H1 (cell line): ENCODE measurements at regions not wholly inside any gene's neighbourhood (a gene's known extent, or its start where the extent isn't known, plus 50 kb on each side); places are given as distances from the start of the nearest gene placed in this dataset.
"Not testable (repeated sequence)": the region's sequence is repeated elsewhere in the genome, so short reads cannot be mapped to it uniquely, and the experiment has no call there.

ENCODE experiments used
- CTCF ChIA-PET: fragments of 300-600 bp; sonication (Branson Sonifier 250); formaldehyde crosslinking; loops from one replicate; lab custom pipeline; 2021; ENCODE audit not compliant: partially characterized antibody; lab: Charles Lee
- POLR2A ChIA-PET: fragments of 300-600 bp; sonication (Branson Sonifier 250); formaldehyde crosslinking; loops from one replicate; lab custom pipeline; 2021; ENCODE audit warnings: inconsistent platforms; ENCODE audit not compliant: partially characterized antibody; lab: Charles Lee
- DNase-seq, 2 experiments: peaks; one replicate each; pipeline versions ENCODE4 v3.0.0 to v3.0.0-alpha.2; 2010 to 2022; ENCODE audit warnings: low spot score in 2 of 2, low read depth in 1 of 2, mixed read lengths in 1 of 2
- FAIRE-seq: peaks from 2 replicates; lab custom pipeline; 2011; peaks lifted over from hg19 to GRCh38; lab: Jason Lieb, UNC
- H2AFZ ChIP-seq: 2 replicates; pipeline ENCODE4 v1.8.1; 2012; ENCODE audit warnings: low read length, inconsistent platforms
- H2AK5ac ChIP-seq: 2 replicates; pipeline ENCODE4 v1.6.1; 2013; ENCODE audit warnings: low read depth, low read length
- H2BK120ac ChIP-seq: replicated peaks from 2 replicates; pipeline ENCODE3; 2013; ENCODE audit warnings: low read depth, low read length, inconsistent platforms
- H2BK12ac ChIP-seq: 2 replicates; pipeline ENCODE4 v1.6.1; 2013; ENCODE audit warnings: low read depth, low read length
- H2BK15ac ChIP-seq: 2 replicates; pipeline ENCODE4 v1.6.1; 2013; ENCODE audit warnings: low read length
- H2BK20ac ChIP-seq: 2 replicates; pipeline ENCODE4 v1.6.1; 2013; ENCODE audit warnings: low read length
- H2BK5ac ChIP-seq: 2 replicates; pipeline ENCODE4 v1.6.1; 2013; ENCODE audit warnings: low read depth, low read length
- H3K14ac ChIP-seq: 2 replicates; pipeline ENCODE4 v1.6.1; 2013; ENCODE audit warnings: inconsistent platforms; ENCODE audit not compliant: insufficient read length
- H3K18ac ChIP-seq: 2 replicates; pipeline ENCODE4 v1.6.1; 2013; ENCODE audit warnings: low read length; ENCODE audit errors: extremely low read depth
- H3K23ac ChIP-seq: 2 replicates; pipeline ENCODE4 v1.6.1; 2013; ENCODE audit warnings: inconsistent platforms; ENCODE audit not compliant: insufficient read length
- H3K23me2 ChIP-seq: 2 replicates; pipeline ENCODE4 v1.6.1; 2013; ENCODE audit warnings: low read depth, low read length
- H3K27ac ChIP-seq: 2 replicates; pipeline ENCODE4 v1.6.1; 2011; ENCODE audit warnings: low read depth, low read length, inconsistent platforms
- H3K27me3 ChIP-seq, 4 experiments: replicated peaks in 1 of 4; 1 replicate in 1 of 4; 2 replicates in 3 of 4; pipeline versions ENCODE4 v1.6.1 to v1.8.1; 2011 to 2013; ENCODE audit warnings: low read length in 3 of 4, mild to moderate bottlenecking in 3 of 4, inconsistent platforms in 2 of 4, mixed read lengths in 2 of 4, moderate library complexity in 1 of 4; ENCODE audit not compliant: control insufficient read depth in 3 of 4, insufficient read depth in 3 of 4; ENCODE audit errors: extremely low read depth in 1 of 4
- H3K36me3 ChIP-seq, 4 experiments: 2 replicates each; pipeline versions ENCODE4 v1.6.1 to v1.8.1; 2011 to 2013; ENCODE audit warnings: mild to moderate bottlenecking in 4 of 4, low read length in 3 of 4, moderate library complexity in 2 of 4, control low read depth in 1 of 4, inconsistent platforms in 1 of 4; ENCODE audit not compliant: insufficient read depth in 4 of 4, control insufficient read depth in 2 of 4
- H3K4ac ChIP-seq: replicated peaks from 2 replicates; pipeline ENCODE3; 2013; ENCODE audit warnings: low read length, low read depth, mixed read lengths, inconsistent platforms; ENCODE audit not compliant: insufficient read length
- H3K4me1 ChIP-seq, 4 experiments: replicated peaks in 1 of 4; 1 replicate in 1 of 4; 2 replicates in 3 of 4; pipeline versions ENCODE4 v1.6.1 to v1.8.1; 2011 to 2013; ENCODE audit warnings: low read length in 3 of 4, inconsistent platforms in 2 of 4, mixed read lengths in 1 of 4; ENCODE audit not compliant: insufficient read depth in 4 of 4, control insufficient read depth in 3 of 4
- H3K4me2 ChIP-seq, 2 experiments: 2 replicates each; pipeline versions ENCODE4 v1.6.1 to v1.8.1; 2011 to 2013; ENCODE audit warnings: low read depth in 2 of 2, low read length in 2 of 2, control low read depth in 1 of 2, inconsistent platforms in 1 of 2, mild to moderate bottlenecking in 1 of 2; ENCODE audit not compliant: insufficient read depth in 1 of 2
- H3K4me3 ChIP-seq, 4 experiments: fragments of 200-600, 300-600 bp in 1 of 4; sonication (generic), shearing (Covaris generic), sonication (Bioruptor Twin) in 1 of 4; 2 replicates each; pipeline versions ENCODE4 v1.5.1 to v1.8.1; 2011 to 2016; ENCODE audit warnings: low read length in 4 of 4, low read depth in 3 of 4, control low read depth in 2 of 4, inconsistent platforms in 2 of 4, mild to moderate bottlenecking in 2 of 4, mixed read lengths in 1 of 4, moderate library complexity in 1 of 4; ENCODE audit not compliant: insufficient read depth in 2 of 4; ENCODE audit errors: extremely low read depth in 1 of 4
- H3K56ac ChIP-seq: replicated peaks from 2 replicates; pipeline ENCODE3; 2013; ENCODE audit warnings: low read depth, mild to moderate bottlenecking, mixed read lengths, low read length, inconsistent platforms; ENCODE audit not compliant: insufficient read length
- H3K79me1 ChIP-seq: 2 replicates; pipeline ENCODE4 v1.6.1; 2013; ENCODE audit warnings: low read depth, low read length, control low read depth
- H3K79me2 ChIP-seq, 2 experiments: 2 replicates each; pipeline versions ENCODE4 v1.6.1 to v1.8.1; 2012 to 2013; ENCODE audit warnings: low read length in 2 of 2, mild to moderate bottlenecking in 2 of 2, inconsistent platforms in 1 of 2; ENCODE audit not compliant: insufficient read depth in 2 of 2, control insufficient read depth in 1 of 2
- H3K9ac ChIP-seq, 4 experiments: replicated peaks in 1 of 4; 1 replicate in 1 of 4; 2 replicates in 3 of 4; pipeline versions ENCODE4 v1.6.1 to v1.8.1; 2011 to 2013; ENCODE audit warnings: low read depth in 3 of 4, low read length in 3 of 4, control low read depth in 2 of 4, mild to moderate bottlenecking in 2 of 4, moderate library complexity in 2 of 4, inconsistent platforms in 1 of 4; ENCODE audit errors: extremely low read depth in 1 of 4
- H3K9me3 ChIP-seq, 2 experiments: 2 replicates each; pipeline versions ENCODE4 v1.6.1 to v1.8.1; 2012 to 2013; ENCODE audit warnings: mild to moderate bottlenecking in 2 of 2, moderate library complexity in 2 of 2, control low read depth in 1 of 2, inconsistent platforms in 1 of 2, low read depth in 1 of 2, low read length in 1 of 2, mixed read lengths in 1 of 2; ENCODE audit not compliant: insufficient read depth in 2 of 2
- H4K20me1 ChIP-seq, 2 experiments: replicated peaks in 1 of 2; 2 replicates each; pipeline versions ENCODE3 to v1.8.1; 2011 to 2013; ENCODE audit warnings: inconsistent platforms in 2 of 2, low read length in 2 of 2, mild to moderate bottlenecking in 1 of 2; ENCODE audit not compliant: insufficient read depth in 2 of 2, control insufficient read depth in 1 of 2
- H4K5ac ChIP-seq: 2 replicates; pipeline ENCODE4 v1.6.1; 2013; ENCODE audit warnings: low read length, low read depth, mixed read lengths, inconsistent platforms; ENCODE audit not compliant: insufficient read length
- H4K8ac ChIP-seq: 2 replicates; pipeline ENCODE4 v1.8.0; 2013; ENCODE audit warnings: mild to moderate bottlenecking, moderate library complexity, low read length, inconsistent platforms; ENCODE audit not compliant: insufficient read depth; ENCODE audit errors: extremely low read depth
- H4K91ac ChIP-seq: replicated peaks from 2 replicates; pipeline ENCODE3; 2013; ENCODE audit warnings: low read length, mixed read lengths, inconsistent platforms; ENCODE audit not compliant: insufficient read length
- WGBS, 2 experiments: shearing (Covaris generic) in 1 of 2; methylation state at CpG; one replicate each; pipeline versions ENCODE4 v1.1.6 to v1.1.7; 2013 to 2015; ENCODE audit warnings: low lambda C conversion rate in 2 of 2, mixed read lengths in 2 of 2, inconsistent platforms in 1 of 2, low coverage in 1 of 2, missing lambda C conversion rate in 1 of 2; ENCODE audit not compliant: insufficient replicate concordance in 2 of 2, insufficient coverage in 1 of 2, insufficient read length in 1 of 2; ENCODE audit errors: extremely low coverage in 1 of 2, missing lambda C conversion rate in 1 of 2; 5-methylcytosine and 5-hydroxymethylcytosine counted together

- H3K23ac ChIP-seq, H3K36me3 ChIP-seq, H3K79me1 ChIP-seq, H3K79me2 ChIP-seq, H3K23me2 ChIP-seq, H2BK12ac ChIP-seq, H4K5ac ChIP-seq, H3K18ac ChIP-seq, H2AFZ ChIP-seq, H3K27ac ChIP-seq, H4K20me1 ChIP-seq, H3K9ac ChIP-seq, FAIRE-seq, H3K27me3 ChIP-seq, H2AK5ac ChIP-seq, H3K4me3 ChIP-seq, DNase-seq, POLR2A ChIA-PET, H3K9me3 ChIP-seq, H4K91ac ChIP-seq, H2BK15ac ChIP-seq, H3K4me1 ChIP-seq, H3K56ac ChIP-seq, H2BK5ac ChIP-seq, H4K8ac ChIP-seq, H3K14ac ChIP-seq, H2BK120ac ChIP-seq, H2BK20ac ChIP-seq, H3K4ac ChIP-seq, H3K4me2 ChIP-seq: not testable (repeated sequence)
- CTCF ChIA-PET, result interaction anchor here (0.8 kb wide), 1 partner anchor 1347 kb away, joined by 3 read pairs; no protein-coding TSS in a partner anchor
- 95% methylated on average over 19 of the region's 20 CpGs; no CpG with 5 or more reads in 1 of the 2 experiments for WGBS, 2 experiments
Observed at GRCh38 chr17:53757116-53757515, 65.6 kb upstream of the KIF2B start.
